HG03108 (cell line): ENCODE measurements at regions not wholly inside any gene's neighbourhood (a gene's known extent, or its start where the extent isn't known, plus 50 kb on each side); places are given as distances from the start of the nearest gene placed in this dataset.

ENCODE experiments used
- ATAC-seq: cut with Tn5 transposase; IDR thresholded peaks from one replicate; pipeline ENCODE4 v1.9.1; 2021; ENCODE audit warnings: moderate library complexity; ENCODE audit not compliant: unreplicated experiment

DNA sequence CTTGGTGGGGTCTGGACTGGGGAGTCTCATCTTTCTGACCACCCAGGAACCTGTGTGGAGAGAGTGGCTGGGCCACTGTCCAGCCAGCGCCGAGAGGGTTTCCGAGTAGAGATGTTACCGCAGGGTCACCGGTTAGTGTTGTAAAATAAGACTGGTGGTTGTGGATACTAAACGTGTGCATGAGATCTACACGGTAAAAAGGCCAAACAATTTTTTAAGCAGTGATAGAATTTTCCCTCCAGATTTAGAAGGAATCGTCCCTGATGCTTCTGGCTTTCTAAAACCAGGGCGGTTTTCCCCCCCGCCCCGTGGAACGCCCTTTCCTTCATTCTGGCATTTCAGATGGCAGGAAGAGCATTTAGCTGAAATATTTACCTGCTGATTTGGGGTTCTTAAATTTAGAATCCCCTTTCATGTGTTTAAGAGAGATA lies 72.6 kb upstream of the PPARA start:
- ATAC-seq: no peak

GRCh38 chr22:46078241-46079092 lies 71.9 kb upstream of the PPARA start:
- no peak for ATAC-seq

GRCh38 chr22:46079093-46079860 lies 71.0 kb upstream of the PPARA start:
- ATAC-seq: no peak

DNA sequence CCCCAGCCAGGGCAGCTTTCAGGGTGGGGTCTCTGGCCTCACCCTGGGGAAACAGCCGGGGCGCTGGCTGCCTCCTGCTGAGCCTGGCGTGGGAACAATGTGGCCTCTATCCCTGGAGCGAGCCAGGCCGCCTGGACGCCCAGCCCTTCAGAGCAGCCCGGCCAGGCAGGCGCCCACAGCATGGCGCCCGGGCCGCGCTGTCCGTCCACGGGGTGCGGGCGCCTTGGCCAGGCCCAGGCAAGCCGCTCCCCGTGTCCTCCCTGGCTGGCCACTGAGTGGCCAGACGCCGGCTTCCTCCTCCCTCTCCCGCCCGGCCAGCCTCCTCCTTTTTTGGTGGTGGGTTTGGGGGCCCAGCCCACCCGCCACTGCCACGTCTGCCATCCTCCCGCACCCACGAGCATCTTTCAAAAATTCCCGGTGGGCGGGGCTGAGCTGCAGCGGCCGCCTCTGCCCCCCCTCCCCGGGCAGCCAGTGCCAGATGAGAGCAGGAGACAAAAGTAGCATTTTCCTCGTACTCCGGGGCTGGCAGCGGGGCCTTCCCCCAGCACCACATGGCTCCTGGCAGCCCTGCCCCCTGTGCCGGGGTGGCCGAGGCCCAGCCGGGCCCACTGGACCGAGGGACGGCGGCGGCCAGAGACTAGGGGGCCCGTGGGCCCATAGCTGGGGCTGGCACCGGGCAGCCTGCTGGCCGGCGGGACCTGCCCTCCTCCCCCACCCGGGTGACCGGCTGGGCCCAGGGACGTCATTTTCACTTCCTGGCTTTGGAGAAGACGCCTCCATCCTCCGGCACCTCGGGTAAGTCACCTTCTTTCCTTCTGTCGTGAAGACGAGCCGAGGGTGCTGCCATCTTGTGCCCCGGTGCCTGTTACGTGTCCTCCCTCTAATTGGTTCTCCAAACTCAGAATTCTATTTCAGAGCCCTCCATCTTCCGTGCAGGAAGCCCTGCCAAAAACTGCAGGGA lies 70.2 kb upstream of the PPARA start:
- ATAC-seq: no peak

GRCh38 chr22:46081036-46081830 lies 69.1 kb upstream of the PPARA start:
- no peak for ATAC-seq

DNA sequence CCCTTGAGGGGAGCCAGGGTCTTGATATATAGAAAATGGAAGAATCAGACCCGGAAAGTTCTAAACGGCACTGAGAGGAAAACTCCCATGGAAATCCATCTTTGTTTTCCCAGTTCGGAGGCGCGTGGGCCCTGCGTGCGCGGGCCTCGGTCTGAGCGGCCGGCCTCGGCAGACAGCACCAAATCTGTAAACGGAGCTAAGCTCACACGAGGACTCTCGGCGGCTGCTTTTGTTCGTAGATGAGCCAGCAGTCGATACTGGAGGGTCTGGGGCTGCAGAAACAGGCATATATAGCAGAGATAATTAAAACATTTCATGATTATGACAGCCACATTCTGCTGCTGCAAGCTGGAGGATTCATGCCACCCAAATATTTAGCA lies 68.5 kb upstream of the PPARA start:
- no peak for ATAC-seq

GRCh38 chr22:46082633-46083032 lies 67.7 kb upstream of the PPARA start:
- ATAC-seq: no peak

GRCh38 chr22:46083383-46084350 lies 66.7 kb upstream of the PPARA start:
- no peak for ATAC-seq

DNA sequence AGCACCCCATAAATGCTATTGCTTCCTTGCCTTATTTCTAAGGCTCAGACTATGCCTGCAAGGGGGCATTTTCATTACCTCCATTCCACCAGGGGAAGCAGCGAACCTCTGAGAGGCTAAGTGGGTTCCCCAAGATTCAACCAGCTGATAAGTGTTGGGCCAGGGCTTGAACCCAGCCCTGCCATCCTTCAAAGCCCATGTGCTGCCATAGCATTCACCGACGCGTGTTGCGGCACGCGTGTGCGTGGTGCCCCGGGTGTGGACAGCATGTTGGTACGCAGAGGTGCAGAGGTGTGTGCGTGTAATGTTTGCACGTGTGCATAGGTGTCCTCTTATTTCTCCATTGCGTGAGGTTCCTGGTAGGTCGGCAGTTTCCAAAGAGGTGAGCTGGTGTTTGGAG lies 66.0 kb upstream of the PPARA start:
- no peak for ATAC-seq

GRCh38 chr22:46084943-46085827 lies 65.1 kb upstream of the PPARA start:
- no peak for ATAC-seq

GRCh38 chr22:46085828-46086576 lies 64.3 kb upstream of the PPARA start:
- no peak for ATAC-seq

DNA sequence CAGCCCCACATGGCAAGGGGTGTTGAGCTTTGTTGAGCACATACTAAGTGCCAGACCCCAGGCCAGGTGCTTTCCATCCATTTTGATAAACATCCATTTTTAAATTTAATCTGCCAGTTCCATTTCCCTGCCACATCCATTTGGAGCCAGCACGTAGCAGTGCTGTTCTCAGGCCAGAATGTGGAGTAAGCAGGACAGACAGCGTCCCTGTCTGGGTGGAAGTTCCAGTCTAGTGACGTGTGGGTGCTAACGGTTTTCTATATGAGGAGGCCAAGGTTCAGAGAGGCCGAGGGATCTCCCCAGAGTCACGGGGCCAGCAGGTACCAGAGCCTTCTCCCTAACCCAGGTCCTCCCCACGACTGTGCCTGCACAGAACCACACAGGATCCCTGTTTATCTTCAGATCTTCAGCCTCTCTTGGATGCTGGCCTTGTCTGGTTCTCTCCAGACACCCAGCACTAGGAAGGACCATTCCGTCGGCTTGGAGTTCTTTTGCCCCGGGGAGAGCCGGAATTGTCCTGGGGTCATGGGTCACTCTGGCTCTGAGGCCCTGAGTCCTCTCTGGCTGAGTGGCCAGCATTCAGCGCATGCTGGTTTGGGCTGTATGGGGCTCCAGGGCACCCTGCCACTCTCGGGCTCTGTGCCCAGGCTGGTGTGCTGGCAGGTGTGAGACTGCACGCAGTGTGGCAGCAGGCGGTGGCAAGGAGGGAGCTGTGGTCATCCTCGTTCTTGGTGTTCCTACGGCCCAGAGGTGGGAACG lies 63.6 kb upstream of the PPARA start:
- ATAC-seq: no peak

- ATAC-seq: no peak
Observed at GRCh38 chr22:46087336-46087690, 63.0 kb upstream of the PPARA start.

DNA sequence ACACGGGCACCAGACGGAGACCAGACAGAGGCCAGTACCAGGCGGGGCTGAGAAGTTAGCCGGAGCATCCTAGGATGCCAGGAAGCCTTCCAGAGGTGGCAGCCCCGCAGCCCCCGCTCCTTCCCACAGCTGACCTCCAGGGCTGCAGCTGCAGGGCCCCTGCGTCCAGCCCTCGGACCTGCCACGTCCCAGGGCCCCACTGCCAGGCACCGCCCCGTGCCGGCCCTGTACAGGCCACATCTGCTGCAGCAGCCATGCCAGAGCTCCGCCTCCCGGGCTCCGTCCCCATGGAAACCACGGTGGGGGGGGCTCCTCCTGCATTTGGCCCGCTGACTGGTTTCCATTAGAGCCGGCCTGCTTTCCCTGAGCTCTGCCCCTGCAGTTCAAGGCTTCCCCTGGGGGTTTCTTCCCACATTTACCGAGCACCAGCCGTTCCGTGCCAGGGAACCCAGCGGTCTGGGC lies 62.5 kb upstream of the PPARA start:
- ATAC-seq: no peak

DNA sequence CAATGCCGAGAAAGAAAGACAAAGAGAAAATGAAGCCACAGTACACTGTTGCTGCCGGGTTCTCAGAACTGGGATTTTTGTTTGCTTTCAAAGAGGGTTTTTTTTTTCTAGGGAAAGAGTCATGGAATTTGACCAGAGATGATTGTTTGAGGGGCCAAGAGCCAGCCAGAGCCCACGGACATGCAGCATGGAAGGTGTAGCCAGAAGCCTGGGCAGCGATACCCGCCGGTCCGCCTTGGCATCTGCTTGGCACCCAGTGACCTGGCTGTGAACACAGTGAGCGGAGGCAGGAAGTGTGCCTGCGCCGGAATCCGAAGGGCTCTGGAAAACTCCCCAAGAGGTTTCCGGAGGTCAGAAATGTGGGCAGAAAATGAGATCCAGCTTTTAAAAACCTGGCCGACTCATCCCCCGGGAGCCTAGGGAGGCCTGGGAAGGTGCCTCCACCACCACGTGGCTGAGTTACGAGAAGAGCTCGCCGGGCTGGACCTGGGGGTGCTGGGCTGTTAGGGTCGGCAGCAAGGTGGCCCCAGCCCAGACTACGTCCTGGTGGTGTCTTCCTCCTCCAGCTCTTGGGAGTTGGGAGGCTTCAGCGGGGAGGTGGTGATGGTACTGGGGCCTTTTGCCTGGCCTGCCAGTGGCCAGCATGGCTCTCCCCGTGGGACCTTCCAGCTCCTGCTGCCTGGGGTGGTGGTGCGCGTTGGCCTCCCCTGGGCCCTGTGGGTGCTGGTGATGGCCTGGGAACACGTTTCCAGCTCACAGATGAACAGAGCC lies 61.6 kb upstream of the PPARA start:
- ATAC-seq: no peak
